H9 (cell line): ENCODE measurements at regions not wholly inside any gene's neighbourhood (a gene's known extent, or its start where the extent isn't known, plus 50 kb on each side); places are given as distances from the start of the nearest gene placed in this dataset.
A peak's percentile ranks its signal among the peaks of the same experiment; 100 is the strongest.

ENCODE experiments used
- DNase-seq: peaks from one replicate; pipeline ENCODE4 v3.0.0-alpha.2; 2017
- H2AFZ ChIP-seq: one replicate; pipeline ENCODE4 v1.6.1; 2013; ENCODE audit warnings: mild to moderate bottlenecking, low read length, control low read depth, moderate library complexity
- H2AK5ac ChIP-seq: 2 replicates; pipeline ENCODE4 v1.6.1; 2013; ENCODE audit warnings: low read length, control low read depth, mixed read lengths; ENCODE audit not compliant: insufficient read length
- H2BK120ac ChIP-seq: one replicate; pipeline ENCODE4 v1.6.1; 2013; ENCODE audit warnings: low read depth, mild to moderate bottlenecking, low read length, control low read depth, inconsistent platforms; ENCODE audit not compliant: poor library complexity, severe bottlenecking
- H2BK12ac ChIP-seq: 2 replicates; pipeline ENCODE4 v1.6.1; 2013; ENCODE audit warnings: low read length, control low read depth, mixed read lengths, low read depth; ENCODE audit not compliant: insufficient read length
- H2BK15ac ChIP-seq: 2 replicates; pipeline ENCODE4 v1.6.1; 2013; ENCODE audit warnings: low read depth, low read length, control low read depth
- H2BK20ac ChIP-seq: one replicate; pipeline ENCODE4 v1.6.1; 2013; ENCODE audit warnings: low read depth, mild to moderate bottlenecking, low read length, control low read depth, inconsistent platforms; ENCODE audit not compliant: poor library complexity, severe bottlenecking
- H2BK5ac ChIP-seq: 2 replicates; pipeline ENCODE4 v1.6.1; 2013; ENCODE audit warnings: low read length, control low read depth, mixed read lengths; ENCODE audit not compliant: insufficient read length
- H3K14ac ChIP-seq: 2 replicates; pipeline ENCODE4 v1.6.1; 2013; ENCODE audit warnings: low read length, control low read depth; ENCODE audit not compliant: insufficient read depth
- H3K18ac ChIP-seq: 2 replicates; pipeline ENCODE4 v1.6.1; 2013; ENCODE audit warnings: low read depth, mild to moderate bottlenecking, mixed read lengths, low read length, control low read depth; ENCODE audit not compliant: insufficient read length
- H3K23ac ChIP-seq: 2 replicates; pipeline ENCODE4 v1.6.1; 2013; ENCODE audit warnings: low read length, control low read depth, mixed read lengths, low read depth; ENCODE audit not compliant: insufficient read length
- H3K23me2 ChIP-seq: 2 replicates; pipeline ENCODE4 v1.6.1; 2013; ENCODE audit warnings: low read depth, mild to moderate bottlenecking, mixed read lengths, low read length, control low read depth; ENCODE audit not compliant: insufficient read length, poor library complexity, severe bottlenecking
- H3K27ac ChIP-seq: 2 replicates; pipeline ENCODE4 v1.5.1; 2013; ENCODE audit warnings: low read length, control low read depth, mixed read lengths, low read depth; ENCODE audit not compliant: insufficient read length
- H3K27me3 ChIP-seq: 2 replicates; pipeline ENCODE4 v1.6.1; 2013; ENCODE audit warnings: low read length, control low read depth, inconsistent platforms; ENCODE audit not compliant: insufficient read depth
- H3K4ac ChIP-seq: 2 replicates; pipeline ENCODE4 v1.6.1; 2013; ENCODE audit warnings: low read depth, mild to moderate bottlenecking, control low read depth, inconsistent platforms, low read length, moderate library complexity
- H3K4me1 ChIP-seq: 2 replicates; pipeline ENCODE4 v1.6.1; 2013; ENCODE audit warnings: low read length, control low read depth, inconsistent platforms; ENCODE audit not compliant: insufficient read depth
- H3K4me2 ChIP-seq: 2 replicates; pipeline ENCODE4 v1.6.1; 2013; ENCODE audit warnings: low read length, control low read depth, mixed read lengths; ENCODE audit not compliant: insufficient read length, insufficient read depth
- H3K56ac ChIP-seq: 2 replicates; pipeline ENCODE4 v1.6.1; 2013; ENCODE audit warnings: low read depth, mild to moderate bottlenecking, mixed read lengths, low read length, control low read depth; ENCODE audit not compliant: insufficient read length
- H3K79me1 ChIP-seq: 2 replicates; pipeline ENCODE4 v1.6.1; 2013; ENCODE audit warnings: low read depth, mild to moderate bottlenecking, moderate library complexity, low read length, control low read depth, inconsistent platforms; ENCODE audit not compliant: insufficient read depth, poor library complexity, severe bottlenecking
- H3K79me2 ChIP-seq: 2 replicates; pipeline ENCODE4 v1.6.1; 2013; ENCODE audit warnings: low read length, control low read depth, inconsistent platforms; ENCODE audit not compliant: insufficient read depth
- H3K9ac ChIP-seq: 2 replicates; pipeline ENCODE4 v1.6.1; 2013; ENCODE audit warnings: low read length, control low read depth, mixed read lengths; ENCODE audit not compliant: insufficient read length; ENCODE audit errors: extremely low read depth
- H3K9me3 ChIP-seq: one replicate; pipeline ENCODE4 v1.6.1; 2013; ENCODE audit warnings: low read depth, low read length, inconsistent platforms; ENCODE audit not compliant: control insufficient read depth
- H3T11ph ChIP-seq: one replicate; pipeline ENCODE4 v1.6.1; 2013; ENCODE audit warnings: mild to moderate bottlenecking, low read length, control low read depth, inconsistent platforms
- H4K20me1 ChIP-seq: one replicate; pipeline ENCODE4 v1.6.1; 2013; ENCODE audit not compliant: control insufficient read depth, insufficient read length, insufficient read depth
- H4K5ac ChIP-seq: 2 replicates; pipeline ENCODE4 v1.6.1; 2013; ENCODE audit warnings: low read depth, mild to moderate bottlenecking, mixed read lengths, low read length, control low read depth; ENCODE audit not compliant: insufficient read length
- H4K8ac ChIP-seq: replicated peaks from 2 replicates; pipeline ENCODE4 v1.6.1; 2013; ENCODE audit warnings: low read length, control low read depth, mixed read lengths, low read depth; ENCODE audit not compliant: insufficient read length
- H4K91ac ChIP-seq: 2 replicates; pipeline ENCODE4 v1.6.1; 2013; ENCODE audit warnings: low read depth, mild to moderate bottlenecking, moderate library complexity, mixed read lengths, low read length, control low read depth; ENCODE audit not compliant: insufficient read length
- H3K27ac Mint-ChIP-seq, 3 experiments: 2 replicates in 2 of 3; 3 replicates in 1 of 3; pipeline ENCODE4 v1.8.0; 2020 to 2021; ENCODE audit warnings: mixed read lengths in 3 of 3, mild to moderate bottlenecking in 1 of 3, moderate library complexity in 1 of 3
- H3K27me3 Mint-ChIP-seq: 2 replicates; pipeline ENCODE4 v1.8.0; 2021; ENCODE audit warnings: low read depth, mild to moderate bottlenecking, moderate library complexity, mixed read lengths
- H3K36me3 Mint-ChIP-seq, 3 experiments: 2 replicates in 2 of 3; 3 replicates in 1 of 3; pipeline ENCODE4 v1.8.0; 2020 to 2021; ENCODE audit warnings: low read depth in 3 of 3, mixed read lengths in 3 of 3; ENCODE audit not compliant: insufficient read depth in 1 of 3
- H3K4me1 Mint-ChIP-seq, 2 experiments: 2 replicates each; pipeline ENCODE4 v1.8.0; 2020; ENCODE audit warnings: mixed read lengths in 2 of 2
- H3K4me3 Mint-ChIP-seq, 2 experiments: 2 replicates in 1 of 2; 3 replicates in 1 of 2; pipeline ENCODE4 v1.8.0; 2020 to 2021; ENCODE audit warnings: mild to moderate bottlenecking in 2 of 2, mixed read lengths in 2 of 2, moderate library complexity in 1 of 2
- H3K9me3 Mint-ChIP-seq, 2 experiments: 2 replicates in 1 of 2; 3 replicates in 1 of 2; pipeline ENCODE4 v1.8.0; 2020; ENCODE audit warnings: mild to moderate bottlenecking in 2 of 2, mixed read lengths in 2 of 2, moderate library complexity in 1 of 2
- WGBS: extraction: QIAGEN DNeasy Blood & Tissue Kit; methylation state at CpG from one replicate; pipeline ENCODE4 v1.1.7; 2013; ENCODE audit warnings: missing lambda C conversion rate, low lambda C conversion rate, mixed read lengths; ENCODE audit not compliant: insufficient read length; ENCODE audit errors: extremely low coverage; 5-methylcytosine and 5-hydroxymethylcytosine counted together
- TF ChIP-seq, protein P1 (sequence below): fragments of 200-600 bp; sonication (generic); conservative IDR thresholded peaks from 3 replicates; pipeline ENCODE4 v1.8.0; 2021; ENCODE audit warnings: antibody characterized with exemption, mild to moderate bottlenecking

DNA sequence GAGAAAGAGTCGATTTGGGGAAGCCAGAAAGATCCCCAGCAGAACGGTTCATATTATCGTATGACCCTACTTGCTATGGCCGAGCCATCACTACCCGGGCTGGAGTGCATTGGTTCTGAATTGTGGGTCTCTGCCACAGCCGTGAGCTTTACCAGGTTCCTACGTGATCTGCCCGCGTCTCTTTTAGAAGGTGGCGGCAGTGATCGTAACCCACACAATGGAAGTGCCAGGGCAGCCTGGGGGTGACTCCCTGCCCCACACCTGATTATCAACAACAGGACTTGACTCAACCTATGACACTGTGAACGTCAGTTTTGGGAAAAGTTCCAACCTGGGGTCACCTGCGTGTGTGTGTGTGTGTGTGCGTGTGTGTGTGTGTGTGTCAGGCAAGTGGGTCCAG is 90.8 kb downstream of the SHOX start:
- no peak overlapping the region for H2AK5ac ChIP-seq
- no peak overlapping the region for H2BK20ac ChIP-seq
- no peaks in the 10 kb centered on the region for H3K79me1 ChIP-seq
- no peaks in the 10 kb centered on the region for H3K79me2 ChIP-seq
- H3K9ac ChIP-seq: no peak overlapping the region
- Mint-ChIP-seq H3K27ac (peak overlapping the region in 1 of 3 experiments; percentile 11; a peak in 1 of 7 replicates), H3K4me3 (no peak overlapping the region), H3K4me1 (no peaks in the 10 kb centered on the region; a peak in 1 of 4 replicates), H3K27me3 (peaks cover 3% of the 10 kb centered on the region), H3K9me3 (peaks cover 31 to 38% of the 10 kb centered on the region in 2 experiments), H3K36me3 (peaks cover 4 to 37% (median 6%) of the 10 kb centered on the region in 3 experiments; a peak in 6 of 7 replicates)
- no peaks in the 10 kb centered on the region for H3K23me2 ChIP-seq
- no peaks in the 10 kb centered on the region for H3K4me1 ChIP-seq
- no peak overlapping the region for H2BK15ac ChIP-seq
- no peak overlapping the region for H3K56ac ChIP-seq
- DNase-seq: no peak
- no peaks in the 10 kb centered on the region for H4K20me1 ChIP-seq
- no peak overlapping the region for H3K4me2 ChIP-seq
- no peak overlapping the region for H2BK120ac ChIP-seq
- no peak overlapping the region for H3K14ac ChIP-seq
- no peak overlapping the region for H4K91ac ChIP-seq
- no peak overlapping the region for H2BK12ac ChIP-seq
- TF ChIP-seq, protein P1, sequence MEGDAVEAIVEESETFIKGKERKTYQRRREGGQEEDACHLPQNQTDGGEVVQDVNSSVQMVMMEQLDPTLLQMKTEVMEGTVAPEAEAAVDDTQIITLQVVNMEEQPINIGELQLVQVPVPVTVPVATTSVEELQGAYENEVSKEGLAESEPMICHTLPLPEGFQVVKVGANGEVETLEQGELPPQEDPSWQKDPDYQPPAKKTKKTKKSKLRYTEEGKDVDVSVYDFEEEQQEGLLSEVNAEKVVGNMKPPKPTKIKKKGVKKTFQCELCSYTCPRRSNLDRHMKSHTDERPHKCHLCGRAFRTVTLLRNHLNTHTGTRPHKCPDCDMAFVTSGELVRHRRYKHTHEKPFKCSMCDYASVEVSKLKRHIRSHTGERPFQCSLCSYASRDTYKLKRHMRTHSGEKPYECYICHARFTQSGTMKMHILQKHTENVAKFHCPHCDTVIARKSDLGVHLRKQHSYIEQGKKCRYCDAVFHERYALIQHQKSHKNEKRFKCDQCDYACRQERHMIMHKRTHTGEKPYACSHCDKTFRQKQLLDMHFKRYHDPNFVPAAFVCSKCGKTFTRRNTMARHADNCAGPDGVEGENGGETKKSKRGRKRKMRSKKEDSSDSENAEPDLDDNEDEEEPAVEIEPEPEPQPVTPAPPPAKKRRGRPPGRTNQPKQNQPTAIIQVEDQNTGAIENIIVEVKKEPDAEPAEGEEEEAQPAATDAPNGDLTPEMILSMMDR: no peak
- H3T11ph ChIP-seq: no peak overlapping the region
- no CpG with 5 or more reads among the region's 14 CpGs for WGBS
- H4K5ac ChIP-seq: no peak overlapping the region
- H2AFZ ChIP-seq: no peak overlapping the region
- H3K23ac ChIP-seq: no peak overlapping the region
- no peak overlapping the region for H3K4ac ChIP-seq
- H4K8ac ChIP-seq: no peak overlapping the region
- no peak overlapping the region for H3K27ac ChIP-seq
- H3K18ac ChIP-seq: no peak overlapping the region
- H2BK5ac ChIP-seq: no peak overlapping the region
- no peaks in the 10 kb centered on the region for H3K27me3 ChIP-seq
- no peaks in the 10 kb centered on the region for H3K9me3 ChIP-seq
